Sciatic nerve (tissue), 2 donors: ENCODE measurements at regions not wholly inside any gene's neighbourhood (a gene's known extent, or its start where the extent isn't known, plus 50 kb on each side); places are given as distances from the start of the nearest gene placed in this dataset.

Source experiments
- ATAC-seq: fragments of 200-7000 bp; cut with Tn5 transposase; one replicate; pipeline ENCODE4 v1.9.1; 2020; ENCODE audit warnings: mild to moderate bottlenecking, moderate library complexity
- DNase-seq: peaks from one replicate; pipeline ENCODE4 v3.0.0-alpha.2; 2020; ENCODE audit warnings: low spot score
- intact Hi-C: fragments of 100-400 bp; cut with DNase I; formaldehyde crosslinking; loops from one replicate; pipeline ENCODE4 v1.14.2; 2022
- donor health status: DM: no; HTN: no; CAD: no.
- donor health status: DM: no; HTN: no; CAD: no.

- intact Hi-C loops, result no loop called here
- ATAC-seq, result no peak
- DNase-seq, result no peak
These were observed 162.8 kb upstream of the RARB start for GRCh38 chr3:25265284-25265683.

- intact Hi-C loops, result no loop called here
- ATAC-seq (no peak), DNase-seq (no peak)
These were observed 161.4 kb upstream of the RARB start for GRCh38 chr3:25266677-25267076.

- DNase-seq (no peak), ATAC-seq (no peak)
- intact Hi-C loops, result no loop called here
These were observed 156.0 kb upstream of the RARB start for GRCh38 chr3:25272090-25272489.

GRCh38 chr3:25273582-25274171, 154.4 kb upstream of the RARB start:
- DNase-seq (no peak), ATAC-seq (no peak)
- intact Hi-C loops, result no loop called here

GRCh38 chr3:25277503-25277902, 150.6 kb upstream of the RARB start:
- intact Hi-C loops, result no loop called here
- DNase-seq, result no peak
- ATAC-seq, result no peak

GRCh38 chr3:25281041-25281731, 146.9 kb upstream of the RARB start:
- ATAC-seq (no peak), DNase-seq (no peak)
- intact Hi-C loops, result no loop called here

GRCh38 chr3:25281732-25282126, 146.3 kb upstream of the RARB start:
- DNase-seq (no peak), ATAC-seq (no peak)
- intact Hi-C loops, result no loop called here

GRCh38 chr3:25283613-25284012, 144.4 kb upstream of the RARB start:
- DNase-seq (no peak), ATAC-seq (no peak)
- intact Hi-C loops, result no loop called here

GRCh38 chr3:25284249-25284648, 143.8 kb upstream of the RARB start:
- intact Hi-C loops, result no loop called here
- ATAC-seq, result no peak
- DNase-seq, result no peak

- ATAC-seq (no peak), DNase-seq (no peak)
- intact Hi-C loops, result no loop called here
These were observed 140.7 kb upstream of the RARB start for GRCh38 chr3:25287291-25287884.

- no peak for ATAC-seq
- intact Hi-C loops, result no loop called here
- DNase-seq, result no peak
These were observed 139.7 kb upstream of the RARB start for GRCh38 chr3:25288413-25288812.

- intact Hi-C loops, result no loop called here
These were observed 138.9 kb upstream of the RARB start for GRCh38 chr3:25289156-25289555.

GRCh38 chr3:25289663-25290062, 138.4 kb upstream of the RARB start:
- intact Hi-C loops, result no loop called here
- DNase-seq, result no peak
- no peak for ATAC-seq

More at GRCh38 chr3:25289156-25289555, 138.9 kb upstream of the RARB start:
- DNase-seq, result no peak
- no peak for ATAC-seq

- intact Hi-C loops, result no loop called here
- DNase-seq, result no peak
These were observed 136.6 kb upstream of the RARB start for GRCh38 chr3:25291481-25291905.

GRCh38 chr3:25292036-25292435, 136.0 kb upstream of the RARB start:
- no peak for DNase-seq
- ATAC-seq, result no peak
- intact Hi-C loops, result no loop called here

More at GRCh38 chr3:25291481-25291905, 136.6 kb upstream of the RARB start:
- ATAC-seq, result no peak

GRCh38 chr3:25292595-25292994, 135.5 kb upstream of the RARB start:
- no peak for DNase-seq
- intact Hi-C loops, result no loop called here

GRCh38 chr3:25293736-25294135, 134.3 kb upstream of the RARB start:
- ATAC-seq (no peak), DNase-seq (no peak)
- intact Hi-C loops, result no loop called here

More at GRCh38 chr3:25292595-25292994, 135.5 kb upstream of the RARB start:
- no peak for ATAC-seq

GRCh38 chr3:25294169-25294805, 133.8 kb upstream of the RARB start:
- ATAC-seq, result no peak
- intact Hi-C loops, result no loop called here
- no peak for DNase-seq

- intact Hi-C loops, result no loop called here
- ATAC-seq, result no peak
- no peak for DNase-seq
These were observed 130.1 kb upstream of the RARB start for GRCh38 chr3:25297667-25298585.
